K562 (cell line): ENCODE measurements at regions not wholly inside any gene's neighbourhood (a gene's known extent, or its start where the extent isn't known, plus 50 kb on each side); places are given as distances from the start of the nearest gene placed in this dataset.

Experiments used
- ATAC-seq: fragments of 200-7000 bp; cut with Tn5 transposase; 3 replicates; pipeline ENCODE4 v1.9.1; 2020; ENCODE audit warnings: moderate library complexity
- BruUV-seq: library from RNA; stranded (reverse); fragments of 400-500 nt; replicated peaks from 2 replicates; lab custom pipeline; 2021; lab: Mats Ljungman, UMichigan
- CTCF ChIA-PET: fragments of 300-600 bp; formaldehyde crosslinking; extraction: SDS; loops from one replicate; lab custom pipeline; 2021; ENCODE audit warnings: low intra/inter-chr PET ratio; lab: Yijun Ruan, JAX
- POLR2A ChIA-PET: fragments of 300-600, 350-650 bp; sonication (Branson Sonifier 250); formaldehyde crosslinking; extraction: SDS; loops from one replicate; lab custom pipeline; 2021; ENCODE audit warnings: antibody characterized with exemption, inconsistent platforms; lab: Yijun Ruan, JAX
- DNase-seq, 4 experiments: peaks; one replicate each; pipeline versions ENCODE4 v3.0.0 to v3.0.0-alpha.2; 2011 to 2018; ENCODE audit warnings: low spot score in 3 of 4, mixed read lengths in 3 of 4; ENCODE audit errors: extremely low read depth in 1 of 4
- FAIRE-seq: peaks from 2 replicates; lab custom pipeline; 2011; peaks lifted over from hg19 to GRCh38; lab: Jason Lieb, UNC
- H2AFZ ChIP-seq: 2 replicates; pipeline ENCODE4 v1.6.0; 2011; ENCODE audit warnings: low read depth, low read length, control low read depth, inconsistent platforms
- H3K27ac ChIP-seq: fragments of 200-600 bp; 3 replicates; pipeline ENCODE4 v1.8.0; 2011; ENCODE audit warnings: low read depth, mild to moderate bottlenecking, control low read depth, inconsistent platforms, low read length, moderate library complexity, mixed read lengths; ENCODE audit errors: extremely low read depth
- H3K27me3 ChIP-seq, 2 experiments: fragments of 300-600 bp in 1 of 2; 2 replicates in 1 of 2; 3 replicates in 1 of 2; pipeline versions ENCODE4 v1.6.0 to v1.8.0; 2011; ENCODE audit warnings: inconsistent platforms in 2 of 2, low read length in 2 of 2, mild to moderate bottlenecking in 1 of 2, mixed read lengths in 1 of 2, moderate library complexity in 1 of 2; ENCODE audit not compliant: control insufficient read depth in 2 of 2, insufficient read depth in 2 of 2
- H3K36me3 ChIP-seq: fragments of 300-600 bp; 3 replicates; pipeline ENCODE4 v1.8.0; 2011; ENCODE audit warnings: mild to moderate bottlenecking, low read length, inconsistent platforms; ENCODE audit not compliant: control insufficient read depth, insufficient read depth
- H3K4me1 ChIP-seq, 2 experiments: fragments of 200-600 bp in 1 of 2; replicated peaks in 1 of 2; 2 replicates in 1 of 2; 3 replicates in 1 of 2; pipeline versions ENCODE4 v1.5.1 to v1.8.0; 2011; ENCODE audit warnings: inconsistent platforms in 2 of 2, low read length in 2 of 2, mild to moderate bottlenecking in 1 of 2, mixed read lengths in 1 of 2, moderate library complexity in 1 of 2; ENCODE audit not compliant: control insufficient read depth in 2 of 2, insufficient read depth in 2 of 2
- H3K4me2 ChIP-seq: 2 replicates; pipeline ENCODE4 v1.6.1; 2011; ENCODE audit warnings: low read length, control low read depth, inconsistent platforms, mixed read lengths; ENCODE audit not compliant: insufficient read depth
- H3K4me3 ChIP-seq: fragments of 200-600 bp; sonication (generic), shearing (Covaris generic); 2 replicates; pipeline ENCODE4 v1.5.1; 2016; ENCODE audit warnings: control low read depth, inconsistent platforms
- H3K79me2 ChIP-seq: fragments of 200-600 bp; 3 replicates; pipeline ENCODE4 v1.8.0; 2011; ENCODE audit warnings: low read length, inconsistent platforms; ENCODE audit not compliant: control insufficient read depth, insufficient read depth
- H3K9ac ChIP-seq, 2 experiments: 2 replicates each; pipeline versions ENCODE4 v1.6.0 to v1.6.1; 2011; ENCODE audit warnings: low read depth in 2 of 2, low read length in 2 of 2, control low read depth in 1 of 2, inconsistent platforms in 1 of 2, mild to moderate bottlenecking in 1 of 2, mixed read lengths in 1 of 2; ENCODE audit not compliant: insufficient read depth in 1 of 2
- H3K9me1 ChIP-seq: one replicate; pipeline ENCODE4 v1.6.0; 2011; ENCODE audit warnings: inconsistent platforms, mild to moderate bottlenecking, low read length, moderate library complexity; ENCODE audit not compliant: control insufficient read depth, insufficient read depth
- H3K9me3 ChIP-seq: replicated peaks from 2 replicates; pipeline ENCODE4 v1.5.1; 2011; ENCODE audit warnings: low read depth, low read length, inconsistent platforms; ENCODE audit not compliant: control insufficient read depth, insufficient read depth
- H4K20me1 ChIP-seq: replicated peaks from 2 replicates; pipeline ENCODE4 v1.6.1; 2011; ENCODE audit warnings: low read length, inconsistent platforms, mixed read lengths; ENCODE audit not compliant: control insufficient read depth, insufficient read depth
- GABPA ChIP-seq: fragments of 200-800 bp; sonication (Bioruptor generic); conservative IDR thresholded peaks from 2 replicates; pipeline ENCODE4 v1.6.1; 2016; ENCODE audit warnings: low read depth, missing genetic modification characterization, missing compliant biosample characterization
- KDM1A ChIP-seq, 2 experiments: fragments of 450-650 bp; IDR thresholded peaks; 2 replicates each; pipeline ENCODE4 v1.6.1; 2016; ENCODE audit warnings: mild to moderate bottlenecking in 2 of 2
- in situ Hi-C: fragments of 300-500 bp; cut with MboI; formaldehyde crosslinking; loops from 4 replicates; pipeline ENCODE4 v1.15.0; 2018; ENCODE audit warnings: inconsistent platforms, mixed read lengths
- intact Hi-C: fragments of 100-400 bp; cut with micrococcal nuclease; formaldehyde crosslinking; loops from 2 replicates; pipeline ENCODE4 v1.14.2; 2022
- TF ChIP-seq, protein P1 (sequence below): fragments of 200-800 bp; sonication (Bioruptor generic); IDR thresholded peaks from 2 replicates; pipeline ENCODE4 v1.6.1; 2017; ENCODE audit warnings: missing genetic modification characterization, missing compliant biosample characterization
- TF ChIP-seq, protein P2 (sequence below), 2 experiments: IDR thresholded peaks; 2 replicates each; pipeline ENCODE4 v1.6.1; 2012; ENCODE audit warnings: improper control_type of control experiment in 2 of 2, low read depth in 2 of 2, low read length in 2 of 2, borderline replicate concordance in 1 of 2
- TF ChIP-seq, protein P3 (sequence below): fragments of 250-450 bp; sonication (Bioruptor Pico); IDR thresholded peaks from 2 replicates; pipeline ENCODE4 v1.8.0; 2022; ENCODE audit warnings: moderate library complexity, mild to moderate bottlenecking, inconsistent platforms

DNA sequence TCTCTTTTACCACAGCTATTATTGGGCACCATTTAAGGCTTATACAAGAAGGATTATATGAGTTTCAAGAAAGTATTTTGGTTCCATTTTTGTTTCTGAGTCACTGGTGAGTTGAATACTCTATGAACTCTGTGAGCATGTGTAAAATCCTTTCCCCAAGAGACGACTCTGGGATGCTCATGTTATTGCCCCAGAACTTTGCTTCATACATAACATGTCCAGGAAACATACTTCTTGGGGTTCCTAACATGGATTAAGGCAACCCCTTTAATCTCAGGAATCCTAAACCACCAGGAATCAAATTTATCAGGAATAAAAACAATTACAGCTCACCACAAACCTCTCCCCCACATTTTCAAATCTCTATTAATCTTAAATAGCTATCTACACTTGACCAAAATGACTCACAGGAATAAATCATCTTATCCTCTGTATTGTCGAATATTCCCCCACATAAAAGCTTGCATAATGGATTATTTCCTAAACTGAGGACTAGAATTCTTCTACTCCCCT lies 117.5 kb upstream of the COL21A1 start (continued):
- TF ChIP-seq, protein P1, sequence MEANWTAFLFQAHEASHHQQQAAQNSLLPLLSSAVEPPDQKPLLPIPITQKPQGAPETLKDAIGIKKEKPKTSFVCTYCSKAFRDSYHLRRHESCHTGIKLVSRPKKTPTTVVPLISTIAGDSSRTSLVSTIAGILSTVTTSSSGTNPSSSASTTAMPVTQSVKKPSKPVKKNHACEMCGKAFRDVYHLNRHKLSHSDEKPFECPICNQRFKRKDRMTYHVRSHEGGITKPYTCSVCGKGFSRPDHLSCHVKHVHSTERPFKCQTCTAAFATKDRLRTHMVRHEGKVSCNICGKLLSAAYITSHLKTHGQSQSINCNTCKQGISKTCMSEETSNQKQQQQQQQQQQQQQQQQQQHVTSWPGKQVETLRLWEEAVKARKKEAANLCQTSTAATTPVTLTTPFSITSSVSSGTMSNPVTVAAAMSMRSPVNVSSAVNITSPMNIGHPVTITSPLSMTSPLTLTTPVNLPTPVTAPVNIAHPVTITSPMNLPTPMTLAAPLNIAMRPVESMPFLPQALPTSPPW (CRISPR knock-in tag), result no peak
- TF ChIP-seq, protein P2, sequence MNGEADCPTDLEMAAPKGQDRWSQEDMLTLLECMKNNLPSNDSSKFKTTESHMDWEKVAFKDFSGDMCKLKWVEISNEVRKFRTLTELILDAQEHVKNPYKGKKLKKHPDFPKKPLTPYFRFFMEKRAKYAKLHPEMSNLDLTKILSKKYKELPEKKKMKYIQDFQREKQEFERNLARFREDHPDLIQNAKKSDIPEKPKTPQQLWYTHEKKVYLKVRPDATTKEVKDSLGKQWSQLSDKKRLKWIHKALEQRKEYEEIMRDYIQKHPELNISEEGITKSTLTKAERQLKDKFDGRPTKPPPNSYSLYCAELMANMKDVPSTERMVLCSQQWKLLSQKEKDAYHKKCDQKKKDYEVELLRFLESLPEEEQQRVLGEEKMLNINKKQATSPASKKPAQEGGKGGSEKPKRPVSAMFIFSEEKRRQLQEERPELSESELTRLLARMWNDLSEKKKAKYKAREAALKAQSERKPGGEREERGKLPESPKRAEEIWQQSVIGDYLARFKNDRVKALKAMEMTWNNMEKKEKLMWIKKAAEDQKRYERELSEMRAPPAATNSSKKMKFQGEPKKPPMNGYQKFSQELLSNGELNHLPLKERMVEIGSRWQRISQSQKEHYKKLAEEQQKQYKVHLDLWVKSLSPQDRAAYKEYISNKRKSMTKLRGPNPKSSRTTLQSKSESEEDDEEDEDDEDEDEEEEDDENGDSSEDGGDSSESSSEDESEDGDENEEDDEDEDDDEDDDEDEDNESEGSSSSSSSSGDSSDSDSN (IDR thresholded peaks at IDR 0.05; ENCODE audit: borderline replicate concordance in 1 of 2, low read depth in 2 of 2, low read length in 2 of 2), result no peak

DNA sequence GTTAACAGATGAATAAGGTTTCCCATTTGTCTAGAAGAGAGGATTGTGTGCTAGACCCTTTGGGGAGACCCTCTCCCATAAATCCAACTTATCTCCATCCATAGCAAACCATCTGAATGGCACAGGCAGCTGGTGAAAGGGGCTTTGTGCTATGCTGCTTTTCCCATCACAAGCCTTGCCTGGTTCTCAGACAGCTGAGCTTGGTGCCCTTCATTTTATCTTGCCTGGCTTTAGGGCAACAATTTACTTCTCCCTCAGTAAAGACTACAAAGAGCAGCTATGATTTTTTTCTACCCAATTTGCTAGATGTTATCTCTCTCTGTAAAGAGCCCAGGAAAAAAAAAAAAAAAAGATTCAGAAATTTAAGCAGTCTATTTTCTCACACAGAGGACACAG lies 117.0 kb upstream of the COL21A1 start:
- Histone ChIP-seq H3K4me1 (no peaks in the 10 kb centered on the region), H3K27ac (no peak overlapping the region), H2AFZ (no peak overlapping the region), H3K9ac (no peak overlapping the region), H3K9me1 (no peaks in the 10 kb centered on the region), H3K9me3 (no peaks in the 10 kb centered on the region), H3K27me3 (no peaks in the 10 kb centered on the region; a peak in 2 of 5 replicates), H3K4me2 (no peak overlapping the region), H3K79me2 (no peaks in the 10 kb centered on the region), H3K36me3 (no peaks in the 10 kb centered on the region), H4K20me1 (no peaks in the 10 kb centered on the region), H3K4me3 (no peak overlapping the region)
- TF ChIP-seq, protein P3, sequence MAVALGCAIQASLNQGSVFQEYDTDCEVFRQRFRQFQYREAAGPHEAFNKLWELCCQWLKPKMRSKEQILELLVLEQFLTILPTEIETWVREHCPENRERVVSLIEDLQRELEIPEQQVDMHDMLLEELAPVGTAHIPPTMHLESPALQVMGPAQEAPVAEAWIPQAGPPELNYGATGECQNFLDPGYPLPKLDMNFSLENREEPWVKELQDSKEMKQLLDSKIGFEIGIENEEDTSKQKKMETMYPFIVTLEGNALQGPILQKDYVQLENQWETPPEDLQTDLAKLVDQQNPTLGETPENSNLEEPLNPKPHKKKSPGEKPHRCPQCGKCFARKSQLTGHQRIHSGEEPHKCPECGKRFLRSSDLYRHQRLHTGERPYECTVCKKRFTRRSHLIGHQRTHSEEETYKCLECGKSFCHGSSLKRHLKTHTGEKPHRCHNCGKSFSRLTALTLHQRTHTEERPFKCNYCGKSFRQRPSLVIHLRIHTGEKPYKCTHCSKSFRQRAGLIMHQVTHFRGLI (CRISPR knock-in tag), result no peak
- TF ChIP-seq KDM1A (IDR thresholded peaks at IDR 0.05) (no peak), GABPA (tag) (no peak)
- ChIA-PET POLR2A (interaction anchor here (1.1 kb wide), 1 partner anchor 22 kb away, joined by 3 read pairs; no protein-coding TSS in a partner anchor), CTCF (no interaction called here)
- ATAC-seq (no peak), FAIRE-seq (no peak), DNase-seq (no peak)
- in situ Hi-C loops, result loop anchor here (25.0 kb wide), 2 partner anchors 498 to 948 kb away; partner anchors contain the start of gene PRIM2
- BruUV-seq, result no TSS peak
- intact Hi-C loops, result loop anchor here (10.0 kb wide), 1 partner anchor 950 kb away; the partner anchor contains the start of gene PRIM2
